ENCODE measurements at regions not wholly inside any gene's neighbourhood (a gene's known extent, or its start where the extent isn't known, plus 50 kb on each side); places are given as distances from the start of the nearest gene placed in this dataset.

DNA sequence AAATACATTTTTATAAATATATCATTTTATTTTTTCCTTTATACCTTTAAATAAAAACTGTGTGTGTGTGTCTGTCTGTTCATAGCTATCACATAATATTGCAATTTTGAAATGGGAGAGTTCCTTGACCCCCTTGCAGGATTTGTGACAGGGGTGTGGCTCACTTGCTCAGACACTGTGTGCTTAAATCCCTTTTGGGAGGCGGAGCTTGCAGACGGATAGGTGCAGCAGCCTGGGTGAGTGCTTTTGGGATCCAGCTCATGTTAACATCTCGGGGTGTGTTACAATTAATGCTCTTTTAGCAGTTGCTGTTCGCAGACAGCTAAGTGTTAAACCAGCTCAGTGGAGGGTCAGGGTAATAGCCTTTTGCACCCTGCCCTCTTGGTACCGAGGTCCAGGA, 459.8 kb downstream of the IPMK start:
- H3K4me3 ChIP-seq: no peak overlapping the region
- H3K27ac ChIP-seq: no peak overlapping the region
- TF ChIP-seq, protein P1, sequence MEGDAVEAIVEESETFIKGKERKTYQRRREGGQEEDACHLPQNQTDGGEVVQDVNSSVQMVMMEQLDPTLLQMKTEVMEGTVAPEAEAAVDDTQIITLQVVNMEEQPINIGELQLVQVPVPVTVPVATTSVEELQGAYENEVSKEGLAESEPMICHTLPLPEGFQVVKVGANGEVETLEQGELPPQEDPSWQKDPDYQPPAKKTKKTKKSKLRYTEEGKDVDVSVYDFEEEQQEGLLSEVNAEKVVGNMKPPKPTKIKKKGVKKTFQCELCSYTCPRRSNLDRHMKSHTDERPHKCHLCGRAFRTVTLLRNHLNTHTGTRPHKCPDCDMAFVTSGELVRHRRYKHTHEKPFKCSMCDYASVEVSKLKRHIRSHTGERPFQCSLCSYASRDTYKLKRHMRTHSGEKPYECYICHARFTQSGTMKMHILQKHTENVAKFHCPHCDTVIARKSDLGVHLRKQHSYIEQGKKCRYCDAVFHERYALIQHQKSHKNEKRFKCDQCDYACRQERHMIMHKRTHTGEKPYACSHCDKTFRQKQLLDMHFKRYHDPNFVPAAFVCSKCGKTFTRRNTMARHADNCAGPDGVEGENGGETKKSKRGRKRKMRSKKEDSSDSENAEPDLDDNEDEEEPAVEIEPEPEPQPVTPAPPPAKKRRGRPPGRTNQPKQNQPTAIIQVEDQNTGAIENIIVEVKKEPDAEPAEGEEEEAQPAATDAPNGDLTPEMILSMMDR (IDR thresholded peaks at IDR 0.05): no peak
- no peak for DNase-seq (ENCODE audit: low spot score)

DNA sequence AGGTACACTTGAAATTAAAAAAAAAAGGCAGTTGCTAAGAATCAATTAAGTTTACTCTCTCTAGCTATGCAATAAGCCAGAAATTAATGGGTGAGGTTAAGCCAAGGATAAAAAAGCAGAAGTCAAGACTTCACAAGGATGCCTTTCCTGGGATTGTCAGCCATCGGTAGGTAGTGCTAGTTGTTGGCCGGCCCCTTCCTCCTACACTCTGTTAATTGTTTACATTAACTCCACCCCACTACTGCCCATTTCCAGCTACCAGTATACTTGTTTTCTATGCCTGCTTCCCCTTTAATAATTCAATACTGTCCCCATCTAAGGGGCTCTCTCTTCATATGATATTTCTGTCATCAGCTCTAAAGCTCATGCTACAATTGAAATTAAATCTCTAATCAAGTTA, 461.0 kb downstream of the IPMK start:
- TF ChIP-seq, protein P1 (IDR thresholded peaks at IDR 0.05): no peak
- Histone ChIP-seq H3K27ac (no peak overlapping the region), H3K4me3 (no peak overlapping the region)
- DNase-seq (ENCODE audit: low spot score): no peak

DNA sequence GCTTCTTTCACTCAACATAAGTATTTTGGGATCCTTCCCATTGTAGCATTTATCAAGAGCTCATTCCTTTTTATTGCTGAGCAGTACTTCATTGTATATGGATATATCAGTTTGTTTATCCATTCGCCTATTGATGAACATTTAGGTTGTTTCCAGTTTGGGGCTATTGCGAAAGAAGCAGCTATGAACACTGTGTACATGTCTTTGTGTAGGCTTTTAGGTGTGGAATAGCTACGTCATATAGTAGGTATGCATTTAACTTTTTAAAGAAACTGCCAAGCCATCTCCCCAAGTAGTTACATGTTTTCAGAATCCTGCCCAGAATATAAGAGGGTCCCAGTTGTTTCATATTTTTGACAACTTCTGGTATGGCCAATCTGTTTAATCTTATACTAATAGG, 468.1 kb downstream of the IPMK start:
- no peak for DNase-seq (ENCODE audit: low spot score)
- TF ChIP-seq, protein P1 (IDR thresholded peaks at IDR 0.05): no peak
- Histone ChIP-seq H3K27ac (no peak overlapping the region), H3K4me3 (no peak overlapping the region)

DNA sequence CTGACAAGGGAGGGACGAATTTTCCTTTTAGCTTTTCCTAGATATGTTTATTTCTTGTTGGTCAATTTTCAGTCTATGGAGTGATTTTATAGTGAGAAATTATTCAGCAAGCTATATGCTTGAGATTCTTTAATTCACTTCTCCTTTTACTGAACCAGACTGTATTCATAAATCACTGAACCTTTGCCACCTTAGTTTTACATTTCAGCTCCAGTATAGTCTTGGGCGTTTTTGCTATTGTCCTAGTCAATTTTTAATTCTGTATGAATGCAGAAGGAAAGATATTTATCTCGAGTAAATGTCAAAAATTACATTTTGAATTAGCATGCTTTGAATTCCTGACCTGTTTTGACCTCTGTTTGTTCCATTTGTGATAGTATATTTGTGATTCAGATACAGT, 468.9 kb downstream of the IPMK start:
- TF ChIP-seq, protein P1 (IDR thresholded peaks at IDR 0.05): no peak
- no peak for DNase-seq (ENCODE audit: low spot score)
- Histone ChIP-seq H3K27ac (no peak overlapping the region), H3K4me3 (no peak overlapping the region)

DNA sequence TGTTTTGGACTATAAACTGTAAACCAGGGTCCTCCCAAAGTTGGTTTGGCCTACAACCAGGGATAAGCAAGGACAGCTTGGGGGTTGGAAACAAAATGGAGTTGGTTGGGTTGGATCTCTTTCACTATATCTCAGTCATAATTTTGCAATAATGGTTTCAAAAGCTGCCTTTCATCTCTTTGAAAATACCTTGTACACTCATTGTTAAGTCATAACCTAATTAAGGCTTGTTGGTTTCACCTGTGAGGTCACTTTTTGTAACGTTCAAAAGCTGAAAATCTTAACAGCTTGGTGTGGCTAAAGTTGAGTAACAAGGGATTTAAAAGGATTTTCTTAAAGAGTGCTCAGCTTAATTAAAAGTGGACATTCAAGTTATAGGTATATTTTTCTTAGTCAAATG, 476.1 kb downstream of the IPMK start:
- no peak overlapping the region for H3K4me3 ChIP-seq
- TF ChIP-seq, protein P1 (IDR thresholded peaks at IDR 0.05): no peak
- H3K27ac ChIP-seq: no peak overlapping the region
- no peak for DNase-seq (ENCODE audit: low spot score)

DNA sequence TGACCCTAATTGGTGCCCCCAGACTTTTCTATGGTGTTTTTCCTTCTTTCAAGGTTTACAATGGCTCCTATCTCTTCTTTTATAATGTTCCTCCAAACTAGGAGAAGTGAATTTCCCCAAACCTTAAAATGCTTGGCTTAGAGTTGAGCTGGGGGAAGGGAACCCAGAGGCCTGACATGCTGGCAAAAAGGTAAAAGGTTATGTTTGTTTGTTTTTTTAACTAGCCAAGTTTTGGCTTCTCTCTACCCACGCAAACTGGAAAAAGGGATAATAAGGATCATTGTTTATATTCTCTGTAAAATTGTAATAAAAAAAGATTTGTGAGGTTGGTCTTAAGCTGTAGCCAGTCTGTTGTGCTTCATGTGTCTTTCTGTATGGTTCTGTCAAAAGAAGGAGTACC, 477.0 kb downstream of the IPMK start:
- no peak overlapping the region for H3K27ac ChIP-seq
- TF ChIP-seq, protein P1 (IDR thresholded peaks at IDR 0.05): no peak
- no peak overlapping the region for H3K4me3 ChIP-seq
- DNase-seq (ENCODE audit: low spot score): no peak

DNA sequence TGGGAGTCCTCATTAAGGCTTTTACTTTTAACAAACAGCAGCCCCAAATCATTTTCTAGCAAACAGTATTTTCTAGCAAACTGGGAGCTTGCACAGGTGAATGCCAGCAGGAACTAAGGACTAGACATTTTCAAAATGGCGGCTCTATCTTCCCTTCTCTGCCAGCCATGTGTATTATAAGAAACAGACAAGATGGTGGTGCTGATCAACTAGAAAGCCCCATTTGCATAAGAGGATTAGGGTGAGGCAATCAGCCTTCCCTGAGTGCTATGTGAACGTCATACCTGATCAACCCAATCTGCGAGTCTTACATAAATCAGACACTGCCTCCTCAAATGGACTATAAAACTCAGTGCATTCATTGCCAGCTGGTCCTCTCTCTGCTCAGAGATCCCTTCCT, 479.6 kb downstream of the IPMK start:
- H3K4me3 ChIP-seq: no peak overlapping the region
- DNase-seq (ENCODE audit: low spot score): no peak
- no peak overlapping the region for H3K27ac ChIP-seq
- TF ChIP-seq, protein P1 (IDR thresholded peaks at IDR 0.05): no peak

All from coronary artery (tissue), 2 donors.